PC-9 (cell line): ENCODE measurements at regions not wholly inside any gene's neighbourhood (a gene's known extent, or its start where the extent isn't known, plus 50 kb on each side); places are given as distances from the start of the nearest gene placed in this dataset.
"Not testable (repeated sequence)": the region's sequence is repeated elsewhere in the genome, so short reads cannot be mapped to it uniquely, and the experiment has no call there.

Source experiments
- BruUV-seq: library from RNA; stranded (reverse); fragments of 400-500 nt; replicated peaks from 2 replicates; lab custom pipeline; 2021; lab: Mats Ljungman, UMichigan
- CTCF ChIA-PET: fragments of 300-600 bp; sonication (Branson Sonifier 250); formaldehyde crosslinking; loops from one replicate; lab custom pipeline; 2022; ENCODE audit warnings: antibody characterized with exemption; lab: Charles Lee
- POLR2A ChIA-PET: fragments of 300-600 bp; sonication (Branson Sonifier 250); formaldehyde crosslinking; loops from one replicate; lab custom pipeline; 2022; ENCODE audit warnings: antibody characterized with exemption; ENCODE audit not compliant: unreplicated experiment; lab: Charles Lee
- DNase-seq, 2 experiments: peaks; one replicate each; pipeline versions ENCODE4 v3.0.0 to v3.0.0-alpha.2; 2015 to 2022; ENCODE audit warnings: mixed read lengths in 1 of 2
- H2AFZ ChIP-seq: fragments of 200-600 bp; sonication (generic); 2 replicates; pipeline ENCODE4 v1.8.1; 2017; ENCODE audit warnings: antibody characterized with exemption
- H3F3A ChIP-seq: fragments of 200-600 bp; sonication (generic); 2 replicates; pipeline ENCODE4 v1.8.1; 2017; ENCODE audit warnings: antibody characterized with exemption, mild to moderate bottlenecking, low read depth; ENCODE audit not compliant: insufficient read depth
- H3K27ac ChIP-seq: fragments of 200-600 bp; sonication (generic); 2 replicates; pipeline ENCODE4 v1.6.1; 2016; ENCODE audit warnings: mixed run types
- H3K27me3 ChIP-seq: fragments of 200-600 bp; sonication (generic); 2 replicates; pipeline ENCODE4 v1.6.1; 2016; ENCODE audit warnings: low read depth, mixed run types; ENCODE audit not compliant: insufficient read depth
- H3K36me3 ChIP-seq: fragments of 200-600 bp; sonication (generic); 2 replicates; pipeline ENCODE4 v1.6.1; 2016; ENCODE audit warnings: low read depth, mixed run types
- H3K4me1 ChIP-seq: fragments of 200-600 bp; sonication (generic); replicated peaks from 2 replicates; pipeline ENCODE4 v1.6.1; 2016; ENCODE audit warnings: mixed run types; ENCODE audit not compliant: insufficient read depth
- H3K4me2 ChIP-seq: fragments of 200-600 bp; sonication (generic); 2 replicates; pipeline ENCODE4 v1.6.1; 2017; ENCODE audit warnings: mixed run types
- H3K4me3 ChIP-seq: fragments of 200-600 bp; sonication (generic); 2 replicates; pipeline ENCODE4 v1.6.1; 2016; ENCODE audit warnings: mixed run types
- H3K79me2 ChIP-seq: fragments of 200-600 bp; sonication (generic); 2 replicates; pipeline ENCODE4 v1.6.1; 2017; ENCODE audit warnings: low read depth, mixed run types
- H3K9me2 ChIP-seq: fragments of 200-600 bp; sonication (generic); 2 replicates; pipeline ENCODE4 v1.8.1; 2017; ENCODE audit warnings: mild to moderate bottlenecking; ENCODE audit not compliant: insufficient read depth
- H3K9me3 ChIP-seq: fragments of 200-600 bp; sonication (generic); 2 replicates; pipeline ENCODE4 v1.8.1; 2016; ENCODE audit warnings: low read depth; ENCODE audit not compliant: insufficient read depth
- H4K20me1 ChIP-seq: fragments of 200-600 bp; sonication (generic); 2 replicates; pipeline ENCODE4 v1.8.1; 2017; ENCODE audit not compliant: insufficient read depth
- intact Hi-C: fragments of 100-400 bp; cut with micrococcal nuclease; formaldehyde crosslinking; loops from one replicate; pipeline ENCODE4 v1.10.0; 2022; ENCODE audit not compliant: unreplicated experiment

- intact Hi-C loops, H3K9me2 ChIP-seq, H3K79me2 ChIP-seq, POLR2A ChIA-PET, BruUV-seq, H3K36me3 ChIP-seq, H3K27me3 ChIP-seq, DNase-seq, H3K4me1 ChIP-seq, H3K4me3 ChIP-seq, H3F3A ChIP-seq, CTCF ChIA-PET, H2AFZ ChIP-seq, H3K9me3 ChIP-seq, H3K27ac ChIP-seq, H3K4me2 ChIP-seq, H4K20me1 ChIP-seq: not testable (repeated sequence)
Measured at GRCh38 chr4:189731989-189732388, 208.7 kb upstream of the FRG1 start.

- H3K4me3 ChIP-seq, H3F3A ChIP-seq, H3K9me3 ChIP-seq, intact Hi-C loops, POLR2A ChIA-PET, H3K9me2 ChIP-seq, H3K36me3 ChIP-seq, DNase-seq, H2AFZ ChIP-seq, BruUV-seq, H3K4me1 ChIP-seq, H3K27ac ChIP-seq, H3K27me3 ChIP-seq, H4K20me1 ChIP-seq, H3K4me2 ChIP-seq, CTCF ChIA-PET, H3K79me2 ChIP-seq: not testable (repeated sequence)
Measured at GRCh38 chr4:189733507-189733906, 207.2 kb upstream of the FRG1 start.

- H3K4me1 ChIP-seq, H4K20me1 ChIP-seq, DNase-seq, H3K27me3 ChIP-seq, H3K27ac ChIP-seq, H3K9me2 ChIP-seq, POLR2A ChIA-PET, H3K36me3 ChIP-seq, BruUV-seq, CTCF ChIA-PET, H2AFZ ChIP-seq, H3F3A ChIP-seq, intact Hi-C loops, H3K9me3 ChIP-seq, H3K4me2 ChIP-seq, H3K79me2 ChIP-seq, H3K4me3 ChIP-seq: not testable (repeated sequence)
Measured at GRCh38 chr4:189734648-189735267, 205.9 kb upstream of the FRG1 start.

- H3K4me3 ChIP-seq, BruUV-seq, DNase-seq, H3K27ac ChIP-seq, H3K79me2 ChIP-seq, H2AFZ ChIP-seq, H3K27me3 ChIP-seq, CTCF ChIA-PET, H3K4me2 ChIP-seq, H4K20me1 ChIP-seq, H3F3A ChIP-seq, H3K9me2 ChIP-seq, POLR2A ChIA-PET, intact Hi-C loops, H3K9me3 ChIP-seq, H3K36me3 ChIP-seq, H3K4me1 ChIP-seq: not testable (repeated sequence)
Measured at GRCh38 chr4:189736656-189737055, 204.0 kb upstream of the FRG1 start.

- H3K4me3 ChIP-seq, H3K36me3 ChIP-seq, H3K27me3 ChIP-seq, BruUV-seq, POLR2A ChIA-PET, H3K9me3 ChIP-seq, DNase-seq, H3K79me2 ChIP-seq, H3F3A ChIP-seq, intact Hi-C loops, H3K9me2 ChIP-seq, H2AFZ ChIP-seq, H3K4me2 ChIP-seq, CTCF ChIA-PET, H4K20me1 ChIP-seq, H3K4me1 ChIP-seq, H3K27ac ChIP-seq: not testable (repeated sequence)
Measured at GRCh38 chr4:189740118-189740517, 200.6 kb upstream of the FRG1 start.
